Activated CD4-positive, alpha-beta T cell treated with anti-CD3 and anti-CD28 coated beads for 36 hours (primary cell): ENCODE measurements at regions not wholly inside any gene's neighbourhood (a gene's known extent, or its start where the extent isn't known, plus 50 kb on each side); places are given as distances from the start of the nearest gene placed in this dataset.

Experiments
- ATAC-seq: fragments of 200-7000 bp; cut with Tn5 transposase; one replicate; pipeline ENCODE4 v1.10.0; 2021; ENCODE audit warnings: mild to moderate bottlenecking, moderate library complexity
- CTCF ChIA-PET: fragments of 350-600 bp; sonication (Branson Sonifier 250); formaldehyde crosslinking; loops from one replicate; lab custom pipeline; 2021; ENCODE audit warnings: antibody characterized with exemption; lab: Charles Lee
- POLR2A ChIA-PET: fragments of 350-600 bp; sonication (Branson Sonifier 250); formaldehyde crosslinking; loops from one replicate; lab custom pipeline; 2021; ENCODE audit warnings: antibody characterized with exemption, inconsistent platforms; lab: Charles Lee
- DNase-seq: peaks from one replicate; pipeline ENCODE4 v3.0.0-alpha.2; 2020
- H3K27ac Mint-ChIP-seq: one replicate; pipeline ENCODE4 v1.8.0; 2021; ENCODE audit warnings: mixed read lengths
- H3K27me3 Mint-ChIP-seq: one replicate; pipeline ENCODE4 v1.8.0; 2021; ENCODE audit warnings: mixed read lengths
- H3K36me3 Mint-ChIP-seq: one replicate; pipeline ENCODE4 v1.8.0; 2021; ENCODE audit warnings: low read depth, mixed read lengths
- H3K4me1 Mint-ChIP-seq: one replicate; pipeline ENCODE4 v1.8.0; 2021; ENCODE audit warnings: mixed read lengths
- H3K4me3 Mint-ChIP-seq: one replicate; pipeline ENCODE4 v1.8.0; 2021; ENCODE audit warnings: mild to moderate bottlenecking, moderate library complexity, mixed read lengths
- H3K9me3 Mint-ChIP-seq: one replicate; pipeline ENCODE4 v1.8.0; 2021; ENCODE audit warnings: low read depth, mixed read lengths
- intact Hi-C, 2 experiments: fragments of 100-400 bp; cut with DNase I in 1 of 2; cut with micrococcal nuclease in 1 of 2; formaldehyde crosslinking; loops; one replicate each; pipeline versions ENCODE4 v1.14.2 to v1.15.1; 2022 to 2024; cut with DNase I, micrococcal nuclease

- POLR2A ChIA-PET: no interaction called here
- Mint-ChIP-seq H3K4me1 (no peaks in the 10 kb centered on the region), H3K4me3 (no peak overlapping the region), H3K9me3 (peaks cover 10% of the 10 kb centered on the region), H3K27ac (no peak overlapping the region), H3K27me3 (no peaks in the 10 kb centered on the region), H3K36me3 (no peaks in the 10 kb centered on the region)
- ATAC-seq (no peak), DNase-seq (no peak)
- intact Hi-C loops: no loop called here
- CTCF ChIA-PET: no interaction called here
These were observed 256.5 kb downstream of the TENT5A start for GRCh38 chr6:81495999-81496398.

- Mint-ChIP-seq H3K36me3 (no peaks in the 10 kb centered on the region), H3K4me3 (no peak overlapping the region), H3K27me3 (no peaks in the 10 kb centered on the region), H3K9me3 (peaks cover 2% of the 10 kb centered on the region), H3K27ac (no peak overlapping the region), H3K4me1 (no peaks in the 10 kb centered on the region)
- no peak for ATAC-seq
- intact Hi-C loops: no loop called here
- CTCF ChIA-PET: no interaction called here
- POLR2A ChIA-PET: no interaction called here
- DNase-seq: no peak
These were observed 260.9 kb downstream of the TENT5A start for GRCh38 chr6:81491454-81492101.

GRCh38 chr6:81487489-81487888 is 265.0 kb downstream of the TENT5A start:
- intact Hi-C loops: no loop called here
- no peak for ATAC-seq
- ChIA-PET POLR2A (no interaction called here), CTCF (no interaction called here)
- Mint-ChIP-seq H3K27me3 (no peaks in the 10 kb centered on the region), H3K4me3 (no peak overlapping the region), H3K27ac (no peak overlapping the region), H3K9me3 (no peaks in the 10 kb centered on the region), H3K36me3 (no peaks in the 10 kb centered on the region), H3K4me1 (no peaks in the 10 kb centered on the region)
- no peak for DNase-seq

GRCh38 chr6:81486234-81486633 is 266.2 kb downstream of the TENT5A start:
- no peak overlapping the region for H3K27ac Mint-ChIP-seq

GRCh38 chr6:81485395-81485794 is 267.1 kb downstream of the TENT5A start:
- H3K4me3 Mint-ChIP-seq: no peak overlapping the region
- H3K27ac Mint-ChIP-seq: no peak overlapping the region
- intact Hi-C loops: no loop called here
- DNase-seq: no peak
- no peaks in the 10 kb centered on the region for H3K9me3 Mint-ChIP-seq
- no peaks in the 10 kb centered on the region for H3K36me3 Mint-ChIP-seq
- POLR2A ChIA-PET: no interaction called here
- no peaks in the 10 kb centered on the region for H3K27me3 Mint-ChIP-seq
- CTCF ChIA-PET: interaction anchor here (0.7 kb wide), 1 partner anchor 1290 kb away, joined by 3 read pairs; no protein-coding TSS in a partner anchor
- ATAC-seq: no peak
- no peaks in the 10 kb centered on the region for H3K4me1 Mint-ChIP-seq

More at GRCh38 chr6:81486234-81486633, 266.2 kb downstream of the TENT5A start:
- no peaks in the 10 kb centered on the region for H3K9me3 Mint-ChIP-seq
- H3K27me3 Mint-ChIP-seq: no peaks in the 10 kb centered on the region
- ATAC-seq: no peak
- intact Hi-C loops: no loop called here
- no peaks in the 10 kb centered on the region for H3K36me3 Mint-ChIP-seq
- H3K4me3 Mint-ChIP-seq: no peak overlapping the region
- no peaks in the 10 kb centered on the region for H3K4me1 Mint-ChIP-seq
- no peak for DNase-seq
- ChIA-PET CTCF (interaction anchor here (0.6 kb wide), 1 partner anchor 735 kb away, joined by 3 read pairs; no protein-coding TSS in a partner anchor), POLR2A (no interaction called here)

- CTCF ChIA-PET: no interaction called here
- intact Hi-C loops: no loop called here
- H3K36me3 Mint-ChIP-seq: no peaks in the 10 kb centered on the region
- no peak for DNase-seq
- no peak overlapping the region for H3K27ac Mint-ChIP-seq
- POLR2A ChIA-PET: interaction anchor here (0.6 kb wide), 1 partner anchor 168 kb away, joined by 6 read pairs; no protein-coding TSS in a partner anchor
- no peaks in the 10 kb centered on the region for H3K27me3 Mint-ChIP-seq
- H3K4me3 Mint-ChIP-seq: no peak overlapping the region
- no peak for ATAC-seq
- no peaks in the 10 kb centered on the region for H3K9me3 Mint-ChIP-seq
- no peaks in the 10 kb centered on the region for H3K4me1 Mint-ChIP-seq
These were observed 268.2 kb downstream of the TENT5A start for GRCh38 chr6:81484251-81484650.

- POLR2A ChIA-PET: no interaction called here
- intact Hi-C loops: no loop called here
- Mint-ChIP-seq H3K9me3 (no peaks in the 10 kb centered on the region), H3K4me3 (no peak overlapping the region), H3K4me1 (no peaks in the 10 kb centered on the region), H3K27ac (no peak overlapping the region), H3K36me3 (no peaks in the 10 kb centered on the region), H3K27me3 (no peaks in the 10 kb centered on the region)
- CTCF ChIA-PET: no interaction called here
- DNase-seq (no peak), ATAC-seq (no peak)
These were observed 272.3 kb downstream of the TENT5A start for GRCh38 chr6:81480139-81480538.

GRCh38 chr6:81476881-81477280 is 275.6 kb downstream of the TENT5A start:
- H3K4me1 Mint-ChIP-seq: no peaks in the 10 kb centered on the region
- no peak overlapping the region for H3K27ac Mint-ChIP-seq
- intact Hi-C loops: no loop called here
- H3K36me3 Mint-ChIP-seq: no peaks in the 10 kb centered on the region
- ChIA-PET CTCF (no interaction called here), POLR2A (no interaction called here)
- H3K9me3 Mint-ChIP-seq: no peaks in the 10 kb centered on the region
- no peak for ATAC-seq
- DNase-seq: no peak
- H3K4me3 Mint-ChIP-seq: no peak overlapping the region
- no peaks in the 10 kb centered on the region for H3K27me3 Mint-ChIP-seq

- ChIA-PET CTCF (interaction anchor here (0.8 kb wide), 1 partner anchor 32 kb away, joined by 3 read pairs; no protein-coding TSS in a partner anchor), POLR2A (no interaction called here)
- no peak for DNase-seq
- Mint-ChIP-seq H3K4me3 (no peak overlapping the region), H3K27me3 (no peaks in the 10 kb centered on the region), H3K9me3 (no peaks in the 10 kb centered on the region), H3K27ac (no peak overlapping the region), H3K36me3 (no peaks in the 10 kb centered on the region), H3K4me1 (no peaks in the 10 kb centered on the region)
- ATAC-seq: no peak
- intact Hi-C loops: no loop called here
These were observed 276.8 kb downstream of the TENT5A start for GRCh38 chr6:81475646-81476045.

- intact Hi-C loops: no loop called here
- no peak overlapping the region for H3K27ac Mint-ChIP-seq
- DNase-seq (no peak), ATAC-seq (no peak)
- no peaks in the 10 kb centered on the region for H3K9me3 Mint-ChIP-seq
- H3K4me1 Mint-ChIP-seq: no peaks in the 10 kb centered on the region
- POLR2A ChIA-PET: no interaction called here
- H3K4me3 Mint-ChIP-seq: no peak overlapping the region
- H3K36me3 Mint-ChIP-seq: no peaks in the 10 kb centered on the region
- CTCF ChIA-PET: no interaction called here
- H3K27me3 Mint-ChIP-seq: no peaks in the 10 kb centered on the region
These were observed 286.6 kb downstream of the TENT5A start for GRCh38 chr6:81465859-81466258.

- H3K9me3 Mint-ChIP-seq: no peaks in the 10 kb centered on the region
- intact Hi-C loops: no loop called here
- DNase-seq: no peak
- H3K27ac Mint-ChIP-seq: no peak overlapping the region
- no peaks in the 10 kb centered on the region for H3K4me1 Mint-ChIP-seq
- no peaks in the 10 kb centered on the region for H3K27me3 Mint-ChIP-seq
- H3K36me3 Mint-ChIP-seq: no peaks in the 10 kb centered on the region
- ATAC-seq: no peak
- ChIA-PET CTCF (interaction anchor here (0.7 kb wide), 1 partner anchor 694 kb away, joined by 3 read pairs; no protein-coding TSS in a partner anchor), POLR2A (no interaction called here)
- no peak overlapping the region for H3K4me3 Mint-ChIP-seq
These were observed 296.1 kb downstream of the TENT5A start for GRCh38 chr6:81456416-81456815.

- DNase-seq (no peak), ATAC-seq (no peak)
- H3K4me1 Mint-ChIP-seq: no peaks in the 10 kb centered on the region
- no peaks in the 10 kb centered on the region for H3K36me3 Mint-ChIP-seq
- POLR2A ChIA-PET: no interaction called here
- CTCF ChIA-PET: no interaction called here
- no peaks in the 10 kb centered on the region for H3K27me3 Mint-ChIP-seq
- no peak overlapping the region for H3K27ac Mint-ChIP-seq
- H3K9me3 Mint-ChIP-seq: no peaks in the 10 kb centered on the region
- no peak overlapping the region for H3K4me3 Mint-ChIP-seq
- intact Hi-C loops: no loop called here
These were observed 296.8 kb downstream of the TENT5A start for GRCh38 chr6:81455641-81456040.
